K562 (cell line): ENCODE measurements at regions not wholly inside any gene's neighbourhood (a gene's known extent, or its start where the extent isn't known, plus 50 kb on each side); places are given as distances from the start of the nearest gene placed in this dataset.

Source experiments
- AFF4 ChIP-seq: sonication (generic); formaldehyde crosslinking; IDR thresholded peaks from 2 replicates; pipeline ENCODE4 v1.8.0; 2023; ENCODE audit warnings: mild to moderate bottlenecking, missing genetic modification reagents
- CC2D1A ChIP-seq: fragments of 450-650 bp; IDR thresholded peaks from 2 replicates; pipeline ENCODE4 v1.6.1; 2017; ENCODE audit warnings: mild to moderate bottlenecking
- ELF4 ChIP-seq: fragments of 450-650 bp; formaldehyde crosslinking; IDR thresholded peaks from 2 replicates; pipeline ENCODE4 v1.4.0; 2022; ENCODE audit warnings: missing genetic modification characterization
- GATAD2A ChIP-seq: fragments of 450-650 bp; IDR thresholded peaks from 2 replicates; pipeline ENCODE4 v1.6.1; 2017
- JUNB ChIP-seq: fragments of 450-650 bp; formaldehyde crosslinking; conservative IDR thresholded peaks from 2 replicates; pipeline ENCODE4 v1.4.0; 2020; ENCODE audit warnings: mild to moderate bottlenecking
- PTTG1 ChIP-seq: fragments of 450-650 bp; IDR thresholded peaks from 2 replicates; pipeline ENCODE4 v1.6.1; 2016; ENCODE audit warnings: low read depth, mild to moderate bottlenecking, missing genetic modification characterization, missing compliant biosample characterization
- SRSF9 ChIP-seq: fragments of 200-400 bp; formaldehyde crosslinking; IDR thresholded peaks from 2 replicates; pipeline ENCODE4 v1.6.1; 2017; ENCODE audit warnings: low read depth, low read length, borderline replicate concordance
- TAL1 ChIP-seq: fragments of 450-650 bp; IDR thresholded peaks from 2 replicates; pipeline ENCODE4 v1.6.1; 2016; ENCODE audit warnings: mild to moderate bottlenecking
- TRIM28 ChIP-seq: fragments of 450-650 bp; IDR thresholded peaks from 2 replicates; pipeline ENCODE4 v1.6.1; 2017
- TF ChIP-seq, protein P1 (sequence below), 2 experiments: fragments of 450-650 bp; IDR thresholded peaks; 2 replicates each; pipeline ENCODE4 v1.6.1; 2016; ENCODE audit warnings: mild to moderate bottlenecking in 2 of 2, borderline replicate concordance in 1 of 2, low read depth in 1 of 2, moderate library complexity in 1 of 2
- TF ChIP-seq, protein P2 (sequence below): fragments of 250-450 bp; sonication (Bioruptor Pico); IDR thresholded peaks from 2 replicates; pipeline ENCODE4 v1.5.0; 2021; ENCODE audit warnings: mild to moderate bottlenecking, moderate library complexity

- TF ChIP-seq TAL1 (peak; percentile 98), SRSF9 (no peak), AFF4 (CRISPR knock-in tag) (peak; percentile 71; the same call in 1 of the 2 replicates), ELF4 (CRISPR knock-in tag) (peak; percentile 79; the same call in 1 of the 2 replicates), JUNB (0 out of 2 replicates have a peak, but pooled peaks have one; percentile 37), GATAD2A (peak; percentile 64; the same call in 1 of the 2 replicates), PTTG1 (tag) (peak; percentile 57; the same call in 1 of the 2 replicates), TRIM28 (peak; percentile 94), CC2D1A (peak; percentile 91)
- TF ChIP-seq, protein P1, sequence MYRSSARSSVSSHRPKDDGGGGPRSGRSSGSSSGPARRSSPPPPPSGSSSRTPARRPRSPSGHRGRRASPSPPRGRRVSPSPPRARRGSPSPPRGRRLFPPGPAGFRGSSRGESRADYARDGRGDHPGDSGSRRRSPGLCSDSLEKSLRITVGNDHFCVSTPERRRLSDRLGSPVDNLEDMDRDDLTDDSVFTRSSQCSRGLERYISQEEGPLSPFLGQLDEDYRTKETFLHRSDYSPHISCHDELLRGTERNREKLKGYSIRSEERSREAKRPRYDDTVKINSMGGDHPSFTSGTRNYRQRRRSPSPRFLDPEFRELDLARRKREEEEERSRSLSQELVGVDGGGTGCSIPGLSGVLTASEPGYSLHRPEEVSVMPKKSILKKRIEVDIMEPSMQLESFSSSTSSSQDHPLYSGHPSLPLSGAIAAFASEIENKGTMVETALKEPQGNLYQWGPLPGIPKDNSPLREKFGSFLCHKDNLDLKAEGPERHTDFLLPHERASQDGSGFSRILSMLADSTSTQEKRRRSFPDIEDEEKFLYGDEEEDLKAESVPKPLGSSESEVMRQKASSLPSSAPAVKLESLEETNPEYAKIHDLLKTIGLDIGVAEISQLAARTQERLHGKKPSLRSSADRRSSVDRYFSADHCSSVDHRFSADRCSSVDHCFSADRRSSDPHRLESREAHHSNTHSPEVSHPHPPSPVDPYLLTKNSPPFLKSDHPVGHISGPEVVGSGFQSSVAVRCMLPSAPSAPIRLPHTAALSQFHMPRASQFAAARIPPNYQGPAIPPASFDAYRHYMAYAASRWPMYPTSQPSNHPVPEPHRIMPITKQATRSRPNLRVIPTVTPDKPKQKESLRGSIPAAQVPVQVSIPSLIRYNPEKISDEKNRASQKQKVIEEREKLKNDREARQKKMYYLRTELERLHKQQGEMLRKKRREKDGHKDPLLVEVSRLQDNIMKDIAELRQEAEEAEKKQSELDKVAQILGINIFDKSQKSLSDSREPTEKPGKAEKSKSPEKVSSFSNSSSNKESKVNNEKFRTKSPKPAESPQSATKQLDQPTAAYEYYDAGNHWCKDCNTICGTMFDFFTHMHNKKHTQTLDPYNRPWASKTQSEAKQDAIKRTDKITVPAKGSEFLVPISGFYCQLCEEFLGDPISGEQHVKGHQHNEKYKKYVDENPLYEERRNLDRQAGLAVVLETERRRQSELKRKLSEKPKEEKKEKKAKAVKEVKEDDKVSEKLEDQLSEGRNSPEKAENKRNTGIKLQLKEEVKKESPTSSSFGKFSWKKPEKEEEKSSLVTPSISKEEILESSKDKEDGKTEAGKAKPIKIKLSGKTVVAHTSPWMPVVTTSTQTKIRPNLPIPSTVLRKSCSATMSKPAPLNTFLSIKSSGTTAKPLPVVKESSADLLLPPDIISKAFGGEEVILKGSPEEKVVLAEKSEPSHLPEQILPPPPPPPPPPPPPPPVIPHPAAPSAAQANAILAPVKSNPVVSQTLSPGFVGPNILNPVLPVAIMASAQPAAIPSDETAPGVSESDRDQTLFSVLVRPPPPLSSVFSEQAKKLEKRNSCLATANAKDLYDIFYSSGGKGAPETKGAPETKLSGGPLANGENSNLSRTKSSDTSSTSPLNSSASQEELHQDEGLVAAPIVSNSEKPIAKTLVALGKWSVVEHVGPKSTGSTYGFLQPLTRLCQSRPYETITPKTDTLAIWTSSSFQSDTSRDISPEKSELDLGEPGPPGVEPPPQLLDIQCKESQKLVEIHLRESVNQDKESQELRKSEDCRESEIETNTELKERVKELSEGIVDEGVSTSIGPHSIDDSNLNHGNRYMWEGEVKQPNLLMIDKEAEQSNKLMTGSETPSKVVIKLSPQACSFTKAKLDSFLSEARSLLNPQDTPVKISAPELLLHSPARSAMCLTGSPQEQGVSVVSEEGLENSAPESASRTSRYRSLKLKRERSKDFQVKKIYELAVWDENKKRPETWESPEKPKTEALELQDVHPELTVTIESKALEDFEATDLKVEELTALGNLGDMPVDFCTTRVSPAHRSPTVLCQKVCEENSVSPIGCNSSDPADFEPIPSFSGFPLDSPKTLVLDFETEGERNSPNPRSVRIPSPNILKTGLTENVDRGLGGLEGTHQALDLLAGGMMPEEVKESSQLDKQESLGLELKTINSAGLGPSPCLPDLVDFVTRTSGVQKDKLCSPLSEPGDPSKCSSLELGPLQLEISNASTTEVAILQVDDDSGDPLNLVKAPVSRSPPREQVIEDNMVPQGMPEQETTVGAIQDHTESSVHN (IDR thresholded peaks at IDR 0.05; ENCODE audit: borderline replicate concordance in 1 of 2, low read depth in 1 of 2): peak in 1 of 2 experiments; percentile 95; a peak in 2 of 4 replicates
- TF ChIP-seq, protein P2, sequence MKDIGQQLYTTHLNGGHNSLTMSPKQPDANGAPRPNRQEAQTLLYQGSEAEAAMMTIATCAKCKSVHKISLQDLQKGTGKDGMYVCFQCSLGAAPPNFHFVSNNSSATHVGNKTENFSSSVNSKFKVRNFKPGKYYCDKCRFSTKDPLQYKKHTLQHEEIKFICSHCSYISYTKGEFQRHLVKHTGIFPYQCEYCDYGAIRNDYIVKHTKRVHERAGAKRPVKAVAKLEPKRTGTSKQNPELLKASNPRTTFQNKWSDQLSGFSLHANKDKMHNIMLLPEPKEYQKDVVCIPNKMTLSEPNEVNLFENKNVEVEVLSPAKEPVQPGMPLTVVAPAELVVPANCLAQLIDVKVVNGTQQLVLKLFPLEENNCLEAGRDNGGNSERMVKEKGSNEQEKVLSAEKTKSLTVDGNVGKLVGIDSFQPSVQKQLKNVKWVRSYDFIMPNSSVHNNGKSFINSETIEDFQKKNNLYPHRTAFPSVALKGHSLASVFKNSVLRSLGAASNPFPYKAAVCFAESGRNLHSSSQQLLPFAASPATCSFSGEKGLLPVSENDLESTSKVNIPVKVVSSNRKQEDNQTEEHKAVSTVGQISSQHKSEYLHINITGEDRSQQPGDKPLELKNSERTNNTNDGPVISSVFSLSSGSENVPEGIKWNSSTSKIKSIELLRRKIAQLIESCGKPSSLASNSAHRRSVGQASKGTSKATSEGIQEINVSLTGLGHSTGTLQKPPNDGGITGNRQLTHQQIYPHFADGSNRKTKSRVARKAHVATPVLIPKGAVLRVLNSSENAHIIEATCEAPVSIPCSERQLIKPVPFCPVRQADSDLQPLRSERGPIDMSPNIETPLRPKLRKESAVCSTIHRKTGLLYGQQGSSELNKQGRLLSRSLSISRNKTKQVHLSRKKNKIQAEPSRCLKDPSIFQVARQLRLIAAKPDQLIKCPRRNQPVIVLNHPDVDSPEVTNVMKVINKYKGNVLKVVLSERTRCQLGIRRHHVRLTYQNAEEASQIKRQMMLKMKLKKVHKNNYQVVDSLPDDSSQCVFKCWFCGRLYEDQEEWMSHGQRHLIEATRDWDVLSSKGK (CRISPR knock-in tag): no peak
Measured at GRCh38 chr6:26295691-26296555, 69.1 kb upstream of the BTN3A2 start (continued).
